Suprapubic skin (tissue), 4 donors: ENCODE measurements at regions not wholly inside any gene's neighbourhood (a gene's known extent, or its start where the extent isn't known, plus 50 kb on each side); places are given as distances from the start of the nearest gene placed in this dataset.

Experiments used
- DNase-seq, 2 donors: peaks; one replicate each; pipeline ENCODE4 v3.0.0-alpha.2; 2019; ENCODE audit warnings: low spot score in 2 of 2
- H3K27ac ChIP-seq: fragments of 200-600 bp; sonication (generic); one replicate; pipeline ENCODE4 v1.5.1; 2019
- H3K27me3 ChIP-seq: fragments of 200-600 bp; sonication (generic); one replicate; pipeline ENCODE4 v1.5.1; 2019
- H3K36me3 ChIP-seq: fragments of 200-600 bp; sonication (generic); one replicate; pipeline ENCODE4 v1.5.1; 2019
- H3K4me1 ChIP-seq: fragments of 200-600 bp; sonication (generic); one replicate; pipeline ENCODE4 v1.5.1; 2019
- H3K4me3 ChIP-seq: fragments of 200-600 bp; sonication (generic); one replicate; pipeline ENCODE4 v1.5.1; 2019; ENCODE audit warnings: mild to moderate bottlenecking
- H3K9me3 ChIP-seq: fragments of 200-600 bp; sonication (generic); one replicate; pipeline ENCODE4 v1.5.1; 2019
- EP300 ChIP-seq: sonication (generic); formaldehyde crosslinking; IDR thresholded peaks from one replicate; pipeline ENCODE4 v1.6.1; 2017; ENCODE audit warnings: antibody characterized with exemption
- POLR2A ChIP-seq, 2 donors: fragments of 450-650 bp; IDR thresholded peaks; one replicate each; pipeline ENCODE4 v1.6.1; 2017; ENCODE audit warnings: antibody characterized with exemption in 2 of 2, mild to moderate bottlenecking in 2 of 2, moderate library complexity in 2 of 2
- POLR2AphosphoS5 ChIP-seq, 3 donors: sonication (generic); formaldehyde crosslinking; IDR thresholded peaks; one replicate each; pipeline ENCODE4 v1.6.1; 2017; ENCODE audit warnings: antibody characterized with exemption in 3 of 3
- WGBS: methylation state at CpG from one replicate; pipeline ENCODE4 v1.1.5; 2018; 5-methylcytosine and 5-hydroxymethylcytosine counted together
- TF ChIP-seq, protein P1 (sequence below), 2 donors: fragments of 200-600 bp in 1 of 2; fragments of 450-650 bp in 1 of 2; sonication (generic) in 1 of 2; IDR thresholded peaks; one replicate each; pipeline ENCODE4 v1.5.1; 2016 to 2019; ENCODE audit warnings: antibody characterized with exemption in 2 of 2, mild to moderate bottlenecking in 1 of 2, moderate library complexity in 1 of 2

DNA sequence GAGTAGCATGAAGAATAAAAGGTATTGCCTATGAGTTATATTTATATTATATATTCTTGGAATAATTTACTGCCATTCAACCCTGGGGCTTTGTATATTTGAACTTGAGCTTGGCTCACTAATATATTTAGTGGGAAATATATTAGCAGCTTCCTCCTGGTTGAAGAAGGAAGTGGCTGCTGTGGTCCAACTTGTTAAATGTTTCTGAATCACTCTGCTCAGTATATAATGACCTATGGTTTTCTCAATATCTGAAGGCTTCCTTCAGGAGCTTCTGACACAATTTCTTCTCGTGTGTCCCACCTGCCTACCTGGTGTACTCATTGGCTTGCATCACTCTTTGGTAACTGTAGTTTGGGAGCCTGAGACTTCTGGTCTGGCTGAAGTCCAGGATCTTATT lies 646.4 kb downstream of the TBC1D4 start:
- H3K36me3 ChIP-seq: no peaks in the 10 kb centered on the region
- no peak for TF ChIP-seq POLR2AphosphoS5 (IDR thresholded peaks at IDR 0.05)
- TF ChIP-seq EP300: no peak
- no peak for TF ChIP-seq POLR2A (IDR thresholded peaks at IDR 0.05)
- TF ChIP-seq, protein P1, sequence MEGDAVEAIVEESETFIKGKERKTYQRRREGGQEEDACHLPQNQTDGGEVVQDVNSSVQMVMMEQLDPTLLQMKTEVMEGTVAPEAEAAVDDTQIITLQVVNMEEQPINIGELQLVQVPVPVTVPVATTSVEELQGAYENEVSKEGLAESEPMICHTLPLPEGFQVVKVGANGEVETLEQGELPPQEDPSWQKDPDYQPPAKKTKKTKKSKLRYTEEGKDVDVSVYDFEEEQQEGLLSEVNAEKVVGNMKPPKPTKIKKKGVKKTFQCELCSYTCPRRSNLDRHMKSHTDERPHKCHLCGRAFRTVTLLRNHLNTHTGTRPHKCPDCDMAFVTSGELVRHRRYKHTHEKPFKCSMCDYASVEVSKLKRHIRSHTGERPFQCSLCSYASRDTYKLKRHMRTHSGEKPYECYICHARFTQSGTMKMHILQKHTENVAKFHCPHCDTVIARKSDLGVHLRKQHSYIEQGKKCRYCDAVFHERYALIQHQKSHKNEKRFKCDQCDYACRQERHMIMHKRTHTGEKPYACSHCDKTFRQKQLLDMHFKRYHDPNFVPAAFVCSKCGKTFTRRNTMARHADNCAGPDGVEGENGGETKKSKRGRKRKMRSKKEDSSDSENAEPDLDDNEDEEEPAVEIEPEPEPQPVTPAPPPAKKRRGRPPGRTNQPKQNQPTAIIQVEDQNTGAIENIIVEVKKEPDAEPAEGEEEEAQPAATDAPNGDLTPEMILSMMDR (IDR thresholded peaks at IDR 0.05): no peak
- no peak for DNase-seq
- no peaks in the 10 kb centered on the region for H3K4me1 ChIP-seq
- no peaks in the 10 kb centered on the region for H3K9me3 ChIP-seq
- H3K4me3 ChIP-seq: no peak overlapping the region
- WGBS: 62% methylated on average over 1 of the region's 1 CpG
- H3K27me3 ChIP-seq: no peaks in the 10 kb centered on the region
- no peak overlapping the region for H3K27ac ChIP-seq

DNA sequence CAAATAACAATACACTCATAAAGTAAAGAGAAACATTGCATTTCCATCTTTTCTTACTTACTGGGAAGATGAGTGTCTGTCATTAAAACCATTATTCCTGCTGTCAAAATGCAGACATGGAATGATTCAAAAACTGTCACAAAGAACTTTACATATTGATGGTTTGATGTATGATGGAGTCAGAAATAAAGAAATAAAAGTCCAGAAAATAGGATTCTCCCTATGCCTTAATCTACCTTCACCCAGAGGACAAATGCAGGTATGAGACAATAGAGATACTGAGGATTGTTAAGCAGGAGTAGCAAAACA lies 656.1 kb downstream of the TBC1D4 start:
- DNase-seq: no peak

DNA sequence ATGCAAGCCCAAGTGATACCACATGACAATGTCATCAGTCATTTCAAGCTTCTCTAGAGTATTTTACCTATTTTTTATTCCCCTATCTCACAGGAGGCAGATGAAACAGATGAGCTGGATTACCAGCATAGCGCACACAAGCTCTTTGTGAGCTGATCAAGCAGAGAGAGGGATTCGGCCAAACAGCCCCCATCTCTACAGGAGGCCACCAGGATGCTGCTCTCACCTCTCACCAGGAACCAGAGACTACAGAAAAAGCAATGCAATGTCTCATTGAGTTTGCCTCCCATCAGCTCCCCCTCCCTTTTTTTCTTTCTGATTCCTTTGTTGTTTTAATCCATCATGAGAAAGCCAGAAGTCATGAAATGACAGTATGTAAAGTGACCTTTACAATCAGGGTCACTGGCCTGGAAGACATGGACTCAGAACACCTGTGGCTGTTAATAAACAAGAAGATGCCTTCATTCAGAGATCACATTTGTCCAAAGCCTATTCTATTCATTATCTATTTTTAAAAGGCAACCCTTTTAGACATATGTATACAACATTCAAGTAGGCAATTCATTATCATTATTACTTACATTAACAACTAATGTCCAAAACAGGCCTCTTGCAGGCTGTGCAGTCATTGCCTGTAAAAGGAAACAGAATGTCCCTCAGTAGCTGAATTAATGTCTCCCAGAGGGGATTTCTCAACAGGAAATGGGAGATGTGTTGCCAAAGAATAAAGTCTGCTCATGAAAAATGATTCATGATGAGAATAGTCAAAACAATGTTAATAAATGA lies 656.6 kb downstream of the TBC1D4 start:
- Histone ChIP-seq H3K27ac (no peak overlapping the region), H3K9me3 (no peaks in the 10 kb centered on the region), H3K27me3 (no peaks in the 10 kb centered on the region), H3K4me3 (no peak overlapping the region), H3K36me3 (no peaks in the 10 kb centered on the region), H3K4me1 (no peaks in the 10 kb centered on the region)
- WGBS: 92% methylated on average over 2 of the region's 2 CpGs
- no peak for TF ChIP-seq POLR2AphosphoS5 (IDR thresholded peaks at IDR 0.05)
- no peak for TF ChIP-seq POLR2A (IDR thresholded peaks at IDR 0.05)
- TF ChIP-seq, protein P1 (IDR thresholded peaks at IDR 0.05): no peak
- TF ChIP-seq EP300: no peak
- no peak for DNase-seq

More for the DNA sequence above, 656.1 kb downstream of the TBC1D4 start:
- TF ChIP-seq, protein P1 (IDR thresholded peaks at IDR 0.05): no peak
- no peak for TF ChIP-seq POLR2AphosphoS5 (IDR thresholded peaks at IDR 0.05)
- TF ChIP-seq EP300: no peak
- TF ChIP-seq POLR2A (IDR thresholded peaks at IDR 0.05): no peak
- no peaks in the 10 kb centered on the region for H3K27me3 ChIP-seq
- no peaks in the 10 kb centered on the region for H3K9me3 ChIP-seq
- no peak overlapping the region for H3K27ac ChIP-seq
- H3K4me1 ChIP-seq: no peaks in the 10 kb centered on the region
- no peak overlapping the region for H3K4me3 ChIP-seq
- no peaks in the 10 kb centered on the region for H3K36me3 ChIP-seq

DNA sequence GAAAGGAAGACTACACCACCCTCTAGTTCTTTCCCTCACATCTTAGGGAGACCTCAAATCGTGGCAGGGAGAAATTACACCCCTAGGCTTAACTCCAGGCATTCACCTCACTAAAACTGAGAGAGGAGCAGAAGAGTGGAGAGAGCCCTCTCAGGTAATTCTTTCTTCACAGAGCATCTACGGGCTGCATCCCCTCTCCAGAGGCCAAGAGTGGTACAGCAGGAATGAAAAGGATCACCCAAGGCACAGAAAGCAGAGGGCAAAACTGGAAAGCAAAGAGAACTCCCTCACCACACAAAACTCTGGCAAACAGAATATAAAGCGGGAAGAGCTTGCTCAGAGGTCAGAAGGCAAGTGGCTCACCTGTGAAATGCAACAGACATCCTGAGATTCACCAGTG lies 661.2 kb downstream of the TBC1D4 start:
- Histone ChIP-seq H3K4me3 (no peak overlapping the region), H3K27ac (no peak overlapping the region), H3K9me3 (no peaks in the 10 kb centered on the region), H3K4me1 (no peaks in the 10 kb centered on the region), H3K36me3 (no peaks in the 10 kb centered on the region), H3K27me3 (no peaks in the 10 kb centered on the region)
- WGBS: 66% methylated on average over 3 of the region's 3 CpGs
- DNase-seq: no peak
- no peak for TF ChIP-seq POLR2A (IDR thresholded peaks at IDR 0.05)
- no peak for TF ChIP-seq POLR2AphosphoS5 (IDR thresholded peaks at IDR 0.05)
- TF ChIP-seq, protein P1 (IDR thresholded peaks at IDR 0.05): no peak
- no peak for TF ChIP-seq EP300

DNA sequence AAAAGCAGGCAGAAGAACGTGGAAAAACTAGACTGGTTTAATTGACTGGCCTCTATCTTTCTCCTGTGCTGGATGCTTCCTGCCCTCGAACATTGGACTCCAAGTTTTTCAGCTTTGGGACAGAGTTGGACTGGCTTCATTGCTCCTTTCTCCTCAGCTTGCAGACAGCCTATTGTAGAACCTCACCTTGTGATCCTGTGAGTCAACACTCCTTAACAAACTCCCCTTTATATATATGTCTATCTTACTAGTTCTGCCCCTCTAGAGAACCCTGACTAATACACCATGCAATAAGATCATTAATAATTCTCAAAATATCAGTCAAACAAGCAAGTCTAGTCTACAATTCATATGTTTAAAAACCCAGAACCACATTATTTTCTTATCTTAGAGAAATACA lies 662.4 kb downstream of the TBC1D4 start:
- H3K36me3 ChIP-seq: no peaks in the 10 kb centered on the region
- no peak overlapping the region for H3K27ac ChIP-seq
- H3K27me3 ChIP-seq: no peaks in the 10 kb centered on the region
- TF ChIP-seq POLR2AphosphoS5 (IDR thresholded peaks at IDR 0.05) (no peak), POLR2A (IDR thresholded peaks at IDR 0.05) (no peak), EP300 (no peak)
- TF ChIP-seq, protein P1 (IDR thresholded peaks at IDR 0.05): no peak
- H3K4me1 ChIP-seq: no peaks in the 10 kb centered on the region
- no peaks in the 10 kb centered on the region for H3K9me3 ChIP-seq
- no peak overlapping the region for H3K4me3 ChIP-seq
- no peak for DNase-seq
- 77% methylated on average over 2 of the region's 2 CpGs for WGBS
